Inflammatory macrophage treated with lipopolysaccharide for 1 hour (primary cell): ENCODE measurements at regions not wholly inside any gene's neighbourhood (a gene's known extent, or its start where the extent isn't known, plus 50 kb on each side); places are given as distances from the start of the nearest gene placed in this dataset.

Source experiments
- DNase-seq, 2 donors: peaks; one replicate each; pipeline ENCODE4 v3.0.0-alpha.2; 2020 to 2022

- no peak for DNase-seq
These were observed 300.0 kb upstream of the HDAC4 start for GRCh38 chr2:239700686-239701345.

- no peak for DNase-seq
These were observed 296.8 kb upstream of the HDAC4 start for GRCh38 chr2:239697399-239698164.

GRCh38 chr2:239696559-239697207 lies 295.9 kb upstream of the HDAC4 start:
- DNase-seq = no peak

- no peak for DNase-seq
These were observed 295.0 kb upstream of the HDAC4 start for GRCh38 chr2:239695728-239696240.

GRCh38 chr2:239695106-239695727 lies 294.4 kb upstream of the HDAC4 start:
- no peak for DNase-seq

- no peak for DNase-seq
These were observed 293.7 kb upstream of the HDAC4 start for GRCh38 chr2:239694487-239694886.

- DNase-seq = no peak
These were observed 293.1 kb upstream of the HDAC4 start for GRCh38 chr2:239693761-239694415.

GRCh38 chr2:239693330-239693729 lies 292.5 kb upstream of the HDAC4 start:
- no peak for DNase-seq

- DNase-seq = no peak
These were observed 292.1 kb upstream of the HDAC4 start for GRCh38 chr2:239692919-239693318.

GRCh38 chr2:239692362-239692851 lies 291.6 kb upstream of the HDAC4 start:
- no peak for DNase-seq

- DNase-seq = no peak
These were observed 290.9 kb upstream of the HDAC4 start for GRCh38 chr2:239691720-239692119.

- DNase-seq = no peak
These were observed 290.1 kb upstream of the HDAC4 start for GRCh38 chr2:239690651-239691631.

- DNase-seq = no peak
These were observed 289.2 kb upstream of the HDAC4 start for GRCh38 chr2:239689985-239690384.

GRCh38 chr2:239689410-239689809 lies 288.6 kb upstream of the HDAC4 start:
- no peak for DNase-seq

- DNase-seq = no peak
These were observed 288.0 kb upstream of the HDAC4 start for GRCh38 chr2:239688840-239689239.

GRCh38 chr2:239688122-239688681 lies 287.4 kb upstream of the HDAC4 start:
- no peak for DNase-seq

GRCh38 chr2:239687441-239687840 lies 286.6 kb upstream of the HDAC4 start:
- DNase-seq = no peak

GRCh38 chr2:239685965-239686364 lies 285.1 kb upstream of the HDAC4 start:
- DNase-seq = no peak

- DNase-seq = no peak
These were observed 284.7 kb upstream of the HDAC4 start for GRCh38 chr2:239685556-239685955.

- no peak for DNase-seq
These were observed 284.2 kb upstream of the HDAC4 start for GRCh38 chr2:239684996-239685395.

GRCh38 chr2:239684271-239684810 lies 283.5 kb upstream of the HDAC4 start:
- DNase-seq = no peak
